ENCODE measurements at regions not wholly inside any gene's neighbourhood (a gene's known extent, or its start where the extent isn't known, plus 50 kb on each side); places are given as distances from the start of the nearest gene placed in this dataset.

DNA sequence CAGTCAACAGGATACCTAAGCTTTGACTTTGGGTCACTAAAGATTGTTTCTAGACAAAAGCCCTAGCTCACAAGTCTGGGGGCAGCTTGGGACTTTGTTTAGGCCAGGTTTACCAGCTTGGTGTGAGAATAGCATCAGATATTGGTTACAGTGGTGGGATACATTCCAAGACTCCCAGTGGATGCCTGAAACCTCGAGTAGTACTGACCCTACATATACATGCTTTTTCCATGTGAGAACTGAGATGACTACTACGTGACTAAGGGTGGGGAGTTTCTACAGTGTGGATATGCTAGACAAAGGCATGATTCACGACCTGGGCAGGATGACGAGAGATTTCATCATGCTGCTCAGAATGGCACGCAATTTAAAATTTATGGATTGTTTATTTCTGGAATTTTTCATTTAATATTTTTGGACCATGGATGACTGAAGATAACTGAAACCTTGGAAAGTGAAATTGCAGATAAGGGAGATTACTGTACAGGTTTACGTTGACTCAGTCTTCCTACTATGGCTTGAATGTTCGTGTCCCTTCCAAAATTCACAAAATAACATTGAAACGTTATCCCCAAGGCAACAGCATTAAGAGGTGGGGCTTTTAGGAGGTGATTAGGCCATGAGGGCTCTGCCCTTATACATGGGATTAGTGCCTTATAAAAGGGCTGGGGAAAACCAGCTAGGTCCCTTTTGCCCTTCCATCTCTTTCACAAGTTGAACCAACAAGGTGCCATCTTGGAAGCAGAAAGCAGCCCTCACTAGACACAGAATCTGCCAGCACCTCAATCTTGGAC is 50.2 kb upstream of the CTAGE1 start:
- Histone ChIP-seq H3K4me1 (ENCODE audit: control insufficient read depth in 1 of 2, insufficient read depth in 2 of 2, low read length in 2 of 2) (peaks cover 14 to 22% of the 10 kb centered on the region in 2 experiments), H4K8ac (ENCODE audit: low read depth, low read length) (no peak overlapping the region), H2BK120ac (ENCODE audit: insufficient read depth, low read length, poor library complexity) (no peak overlapping the region), H2BK12ac (ENCODE audit: low read length) (no peak overlapping the region), H3K9ac (ENCODE audit: low read length) (no peak overlapping the region), H4K12ac (ENCODE audit: low read depth, low read length) (no peak overlapping the region), H3K79me1 (ENCODE audit: low read length) (no peaks in the 10 kb centered on the region), H3K4ac (ENCODE audit: low read depth, low read length) (no peak overlapping the region), H3K4me2 (ENCODE audit: low read length) (no peak overlapping the region), H3K14ac (ENCODE audit: low read length) (no peak overlapping the region), H3K23ac (ENCODE audit: low read length) (no peak overlapping the region), H2BK5ac (ENCODE audit: low read depth, low read length, poor library complexity) (no peak overlapping the region), H4K91ac (ENCODE audit: low read depth, low read length) (no peak overlapping the region), H3K27ac (ENCODE audit: low read depth, low read length) (no peak overlapping the region), H3K36me3 (ENCODE audit: control insufficient read depth in 1 of 2, insufficient read depth in 2 of 2, low read length in 2 of 2) (no peaks in the 10 kb centered on the region), H3K79me2 (ENCODE audit: control insufficient read depth, insufficient read depth, low read length, poor library complexity) (no peaks in the 10 kb centered on the region), H3K27me3 (ENCODE audit: insufficient read depth, low read length) (no peaks in the 10 kb centered on the region), H2AK5ac (ENCODE audit: low read length) (no peak overlapping the region), H3K9me3 (ENCODE audit: insufficient read depth, low read depth, low read length) (no peaks in the 10 kb centered on the region), H2AFZ (ENCODE audit: insufficient read depth, low read length, poor library complexity) (no peak overlapping the region), H3K4me3 (ENCODE audit: low read depth, low read length) (no peak overlapping the region), H3K18ac (ENCODE audit: low read length) (no peak overlapping the region)
- peak; percentile 84 to 94 for DNase-seq
- WGBS (ENCODE audit: extremely low coverage, insufficient coverage, insufficient read length), result no CpG with 5 or more reads among the region's 8 CpGs

DNA sequence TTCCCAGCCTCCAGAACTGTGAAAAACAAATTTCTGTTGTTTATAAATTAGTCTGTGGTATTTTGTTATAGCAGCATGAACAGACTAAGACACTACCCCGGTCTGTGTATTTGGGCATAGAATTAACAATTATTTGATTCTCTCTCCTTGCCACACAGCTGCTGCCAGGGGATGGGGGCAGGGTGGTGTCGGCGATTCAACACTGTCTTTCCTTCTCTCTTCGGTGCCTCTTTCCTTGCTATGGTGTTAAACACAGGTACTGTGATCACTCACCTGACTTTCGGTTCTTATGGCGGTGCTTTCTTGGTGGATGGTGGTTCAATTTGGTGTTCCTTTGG is 50.8 kb upstream of the CTAGE1 start:
- Histone ChIP-seq H4K91ac (ENCODE audit: low read depth, low read length) (no peak overlapping the region), H3K79me2 (ENCODE audit: control insufficient read depth, insufficient read depth, low read length, poor library complexity) (no peaks in the 10 kb centered on the region), H3K36me3 (ENCODE audit: control insufficient read depth in 1 of 2, insufficient read depth in 2 of 2, low read length in 2 of 2) (no peaks in the 10 kb centered on the region), H3K14ac (ENCODE audit: low read length) (no peak overlapping the region), H3K18ac (ENCODE audit: low read length) (no peak overlapping the region), H3K4me2 (ENCODE audit: low read length) (no peak overlapping the region), H2BK120ac (ENCODE audit: insufficient read depth, low read length, poor library complexity) (no peak overlapping the region), H3K23ac (ENCODE audit: low read length) (no peak overlapping the region), H4K12ac (ENCODE audit: low read depth, low read length) (no peak overlapping the region), H3K27ac (ENCODE audit: low read depth, low read length) (no peak overlapping the region), H3K4me1 (ENCODE audit: control insufficient read depth in 1 of 2, insufficient read depth in 2 of 2, low read length in 2 of 2) (peaks cover 14 to 20% of the 10 kb centered on the region in 2 experiments), H3K4ac (ENCODE audit: low read depth, low read length) (no peak overlapping the region), H2BK5ac (ENCODE audit: low read depth, low read length, poor library complexity) (no peak overlapping the region), H3K9me3 (ENCODE audit: insufficient read depth, low read depth, low read length) (no peaks in the 10 kb centered on the region), H2BK12ac (ENCODE audit: low read length) (no peak overlapping the region), H3K27me3 (ENCODE audit: insufficient read depth, low read length) (no peaks in the 10 kb centered on the region), H3K9ac (ENCODE audit: low read length) (no peak overlapping the region), H4K8ac (ENCODE audit: low read depth, low read length) (no peak overlapping the region), H2AK5ac (ENCODE audit: low read length) (no peak overlapping the region), H3K4me3 (ENCODE audit: low read depth, low read length) (no peak overlapping the region), H3K79me1 (ENCODE audit: low read length) (no peaks in the 10 kb centered on the region), H2AFZ (ENCODE audit: insufficient read depth, low read length, poor library complexity) (no peak overlapping the region)
- DNase-seq, result no peak
- no CpG with 5 or more reads among the region's 6 CpGs for WGBS (ENCODE audit: extremely low coverage, insufficient coverage, insufficient read length)

DNA sequence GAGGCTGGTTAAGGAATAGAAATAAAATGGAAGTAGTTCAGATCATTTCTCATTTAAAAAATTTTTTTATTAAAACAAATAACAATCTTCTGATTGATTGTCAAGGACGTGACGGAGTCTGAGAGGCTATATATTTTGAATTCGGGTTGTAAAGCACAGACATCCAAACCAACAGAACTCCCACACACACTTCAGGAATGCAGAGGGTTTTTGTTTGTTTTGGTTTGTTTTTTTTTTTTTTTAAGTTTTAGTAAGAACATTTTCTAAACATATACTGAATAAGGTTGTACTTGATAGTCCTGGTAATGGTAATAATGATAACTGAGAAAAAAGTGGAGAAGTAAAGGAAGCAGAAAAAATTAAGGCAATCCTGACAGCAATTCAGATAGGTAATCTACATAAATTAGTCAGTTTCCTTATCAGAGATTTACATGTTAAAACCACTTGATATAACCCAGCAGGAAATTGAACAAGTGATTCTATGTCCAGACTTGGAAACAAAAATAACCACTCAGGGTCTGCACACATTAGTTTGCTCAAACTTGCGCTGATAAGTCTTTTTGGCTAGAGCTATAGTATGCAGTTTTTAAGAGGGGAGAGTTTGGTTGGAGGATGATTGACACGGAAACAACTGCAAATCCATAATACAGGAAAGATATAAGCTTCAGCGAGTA is 51.5 kb upstream of the CTAGE1 start:
- Histone ChIP-seq H2BK5ac (ENCODE audit: low read depth, low read length, poor library complexity) (no peak overlapping the region), H4K12ac (ENCODE audit: low read depth, low read length) (no peak overlapping the region), H3K27me3 (ENCODE audit: insufficient read depth, low read length) (no peaks in the 10 kb centered on the region), H4K91ac (ENCODE audit: low read depth, low read length) (no peak overlapping the region), H3K4me3 (ENCODE audit: low read depth, low read length) (no peak overlapping the region), H3K79me2 (ENCODE audit: control insufficient read depth, insufficient read depth, low read length, poor library complexity) (no peaks in the 10 kb centered on the region), H2BK12ac (ENCODE audit: low read length) (no peak overlapping the region), H2AK5ac (ENCODE audit: low read length) (no peak overlapping the region), H3K9me3 (ENCODE audit: insufficient read depth, low read depth, low read length) (no peaks in the 10 kb centered on the region), H3K4me2 (ENCODE audit: low read length) (no peak overlapping the region), H3K79me1 (ENCODE audit: low read length) (no peaks in the 10 kb centered on the region), H2BK120ac (ENCODE audit: insufficient read depth, low read length, poor library complexity) (no peak overlapping the region), H4K8ac (ENCODE audit: low read depth, low read length) (no peak overlapping the region), H3K23ac (ENCODE audit: low read length) (no peak overlapping the region), H3K9ac (ENCODE audit: low read length) (no peak overlapping the region), H3K27ac (ENCODE audit: low read depth, low read length) (no peak overlapping the region), H2AFZ (ENCODE audit: insufficient read depth, low read length, poor library complexity) (no peak overlapping the region), H3K14ac (ENCODE audit: low read length) (no peak overlapping the region), H3K36me3 (ENCODE audit: control insufficient read depth in 1 of 2, insufficient read depth in 2 of 2, low read length in 2 of 2) (no peaks in the 10 kb centered on the region), H3K4ac (ENCODE audit: low read depth, low read length) (no peak overlapping the region), H3K4me1 (ENCODE audit: control insufficient read depth in 1 of 2, insufficient read depth in 2 of 2, low read length in 2 of 2) (peaks cover 14 to 20% of the 10 kb centered on the region in 2 experiments), H3K18ac (ENCODE audit: low read length) (no peak overlapping the region)
- no CpG with 5 or more reads among the region's 6 CpGs for WGBS (ENCODE audit: extremely low coverage, insufficient coverage, insufficient read length)
- DNase-seq, result no peak

DNA sequence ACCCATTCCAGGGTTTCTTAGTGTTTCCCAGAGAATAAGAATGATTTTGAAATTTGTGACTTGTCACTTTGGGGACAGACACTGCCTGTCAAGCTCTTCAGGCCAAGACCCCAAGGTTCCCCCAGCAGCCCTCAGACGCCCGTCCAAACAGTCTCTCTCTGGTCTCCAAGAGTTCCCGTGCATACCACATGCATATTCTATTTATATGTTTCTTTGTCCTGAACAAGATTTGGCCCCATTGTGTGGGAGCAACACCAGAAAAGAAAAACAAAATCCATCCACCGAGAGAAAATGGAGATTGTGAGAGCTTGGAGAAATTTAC is 52.2 kb upstream of the CTAGE1 start:
- Histone ChIP-seq H3K27ac (ENCODE audit: low read depth, low read length) (no peak overlapping the region), H2BK5ac (ENCODE audit: low read depth, low read length, poor library complexity) (no peak overlapping the region), H3K27me3 (ENCODE audit: insufficient read depth, low read length) (no peaks in the 10 kb centered on the region), H3K23ac (ENCODE audit: low read length) (no peak overlapping the region), H2AK5ac (ENCODE audit: low read length) (no peak overlapping the region), H2BK120ac (ENCODE audit: insufficient read depth, low read length, poor library complexity) (no peak overlapping the region), H3K9ac (ENCODE audit: low read length) (no peak overlapping the region), H3K79me2 (ENCODE audit: control insufficient read depth, insufficient read depth, low read length, poor library complexity) (no peaks in the 10 kb centered on the region), H3K9me3 (ENCODE audit: insufficient read depth, low read depth, low read length) (no peaks in the 10 kb centered on the region), H2AFZ (ENCODE audit: insufficient read depth, low read length, poor library complexity) (no peak overlapping the region), H3K4me1 (ENCODE audit: control insufficient read depth in 1 of 2, insufficient read depth in 2 of 2, low read length in 2 of 2) (peaks cover 14 to 20% of the 10 kb centered on the region in 2 experiments), H3K18ac (ENCODE audit: low read length) (no peak overlapping the region), H3K4me2 (ENCODE audit: low read length) (no peak overlapping the region), H4K91ac (ENCODE audit: low read depth, low read length) (no peak overlapping the region), H3K14ac (ENCODE audit: low read length) (no peak overlapping the region), H2BK12ac (ENCODE audit: low read length) (no peak overlapping the region), H3K4me3 (ENCODE audit: low read depth, low read length) (no peak overlapping the region), H4K12ac (ENCODE audit: low read depth, low read length) (no peak overlapping the region), H3K4ac (ENCODE audit: low read depth, low read length) (no peak overlapping the region), H3K79me1 (ENCODE audit: low read length) (no peaks in the 10 kb centered on the region), H4K8ac (ENCODE audit: low read depth, low read length) (no peak overlapping the region), H3K36me3 (ENCODE audit: control insufficient read depth in 1 of 2, insufficient read depth in 2 of 2, low read length in 2 of 2) (no peaks in the 10 kb centered on the region)
- no peak for DNase-seq
- WGBS (ENCODE audit: extremely low coverage, insufficient coverage, insufficient read length), result no CpG with 5 or more reads among the region's 4 CpGs

Data from trophoblast cell (in vitro differentiated cells and primary cell).